ENCODE measurements at regions not wholly inside any gene's neighbourhood (a gene's known extent, or its start where the extent isn't known, plus 50 kb on each side); places are given as distances from the start of the nearest gene placed in this dataset.

DNA sequence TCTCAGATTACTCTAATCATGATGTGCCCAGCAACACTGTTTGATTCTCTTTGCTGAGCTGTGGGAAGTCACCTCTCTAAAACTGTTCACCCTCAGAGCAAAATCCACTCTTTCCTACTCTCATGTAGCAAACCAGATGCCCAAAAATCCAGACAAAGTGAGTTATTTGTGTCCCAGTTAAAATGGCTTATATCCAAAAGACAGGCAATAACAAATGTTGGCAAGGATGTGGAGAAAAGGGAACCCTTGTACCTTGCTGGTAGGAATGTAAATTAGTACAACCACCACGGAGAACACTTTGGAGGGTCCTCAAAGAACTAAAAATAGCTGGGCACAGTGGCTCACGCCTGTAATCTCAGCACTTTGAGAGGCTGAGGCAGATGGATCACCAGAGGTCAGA, 384.0 kb downstream of the HHIPL2 start:
- no peak for DNase-seq

- DNase-seq, result no peak
Observed at GRCh38 chr1:222161676-222162075, 386.2 kb downstream of the HHIPL2 start.

GRCh38 chr1:222157612-222158011, 390.3 kb downstream of the HHIPL2 start:
- DNase-seq, result no peak

DNA sequence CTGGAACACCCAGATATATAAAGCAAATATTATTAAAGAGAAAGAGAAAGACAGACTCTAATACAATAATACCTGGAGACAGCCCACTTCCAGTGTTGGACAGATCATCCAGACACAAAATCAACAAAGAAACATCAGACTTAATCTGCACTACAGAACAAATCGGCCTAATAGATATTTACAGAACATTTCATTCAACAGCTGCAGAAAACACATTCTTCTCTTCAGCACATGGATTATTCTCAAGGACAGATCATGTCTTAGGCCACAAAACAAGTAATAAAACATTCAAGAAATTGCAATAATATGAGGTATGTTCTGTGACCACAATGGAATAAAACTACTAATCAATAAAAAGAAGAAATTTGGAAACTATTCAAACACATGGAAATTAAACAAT, 398.3 kb upstream of the DUSP10 start:
- no peak for DNase-seq

GRCh38 chr1:222138095-222138494, 396.2 kb upstream of the DUSP10 start:
- no peak for DNase-seq

DNA sequence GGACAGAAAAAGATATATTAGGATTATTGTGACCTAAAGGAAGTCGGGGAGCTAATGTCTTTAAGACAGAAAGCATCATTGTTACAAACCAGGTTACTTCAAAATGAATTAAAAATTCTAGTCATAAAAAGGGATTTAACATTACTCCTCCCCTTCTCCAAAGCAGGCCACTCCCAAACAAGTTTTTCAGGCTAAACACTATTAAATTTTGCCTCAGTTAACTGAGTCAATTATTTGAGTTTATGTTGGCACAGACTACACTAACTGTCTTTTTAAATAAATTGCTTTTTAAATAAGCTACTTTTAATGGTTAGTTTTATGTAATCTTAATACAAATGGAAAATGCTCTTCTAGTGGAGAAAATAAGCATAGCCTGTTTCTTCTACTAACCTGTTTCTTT, 395.0 kb upstream of the DUSP10 start:
- DNase-seq, result no peak

DNA sequence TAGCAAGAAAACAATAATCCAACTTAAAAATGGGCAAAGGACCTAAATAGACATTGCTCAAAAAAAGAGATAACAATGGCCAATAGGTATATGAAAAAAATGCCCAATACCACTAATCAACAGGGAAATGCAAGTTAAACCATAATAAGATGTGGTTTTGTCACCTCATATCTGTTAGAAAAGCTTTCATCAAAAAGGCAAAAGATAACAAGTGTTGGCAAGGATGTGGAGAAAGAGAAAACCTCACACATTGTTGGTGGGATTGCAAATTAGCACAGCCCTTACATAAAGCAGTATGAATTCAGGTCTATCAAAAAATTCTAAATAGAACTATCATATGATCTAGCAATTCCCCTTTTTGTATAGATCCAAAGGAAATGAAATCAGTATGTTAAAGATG, 387.2 kb upstream of the DUSP10 start:
- no peak for DNase-seq

DNA sequence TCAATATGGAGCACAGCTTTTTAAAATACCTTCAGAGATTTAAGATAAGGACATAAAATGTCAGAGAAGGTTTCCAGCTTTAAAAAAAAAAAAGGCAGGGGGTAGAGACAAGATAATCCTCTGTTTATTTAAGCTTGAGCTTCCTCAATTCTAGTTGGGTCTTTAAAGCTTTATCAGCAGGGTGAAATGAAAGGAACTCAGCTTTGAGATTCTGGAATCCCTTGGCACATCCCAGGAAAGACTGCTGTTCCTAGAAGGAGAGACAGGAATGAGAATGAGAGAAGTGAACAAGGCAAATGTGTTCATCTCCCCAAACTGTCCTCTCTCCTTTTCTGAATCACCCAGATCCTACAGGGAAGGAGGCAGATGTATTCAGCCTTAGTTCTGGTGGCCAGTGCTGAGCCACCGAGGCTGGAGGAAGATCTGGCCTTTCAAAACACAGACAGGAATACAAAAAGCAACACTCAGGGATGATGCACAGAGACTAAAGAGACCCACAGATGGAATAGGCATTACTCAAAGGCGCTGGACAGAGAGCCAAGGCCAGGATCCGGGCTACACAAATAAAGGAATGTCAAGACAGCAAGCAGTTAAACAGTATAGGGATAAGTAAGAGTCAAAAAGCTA, 385.8 kb upstream of the DUSP10 start:
- no peak for DNase-seq

- no peak for DNase-seq
Observed at GRCh38 chr1:222127096-222127495, 385.2 kb upstream of the DUSP10 start.

DNA sequence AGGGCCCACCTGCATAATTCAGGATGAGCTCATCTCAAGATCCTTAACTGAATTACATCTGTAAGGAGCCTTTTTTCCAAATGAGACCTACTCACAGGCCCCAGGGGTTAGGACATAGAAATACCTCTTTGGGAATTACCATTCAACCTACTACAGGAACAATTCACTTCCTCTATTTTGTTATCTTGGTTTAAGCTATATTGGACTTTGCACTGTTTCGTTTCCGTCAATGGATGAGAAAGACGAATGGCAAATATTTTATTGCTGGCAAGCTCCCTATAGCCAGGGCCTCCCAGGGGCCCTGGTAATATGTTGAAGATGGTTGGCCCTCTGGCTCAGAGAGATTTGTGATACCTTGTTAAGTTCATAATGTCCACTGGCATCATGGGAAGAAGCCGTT, 384.2 kb upstream of the DUSP10 start:
- no peak for DNase-seq

- no peak for DNase-seq
Observed at GRCh38 chr1:222124602-222125001, 382.7 kb upstream of the DUSP10 start.

GRCh38 chr1:222123111-222123510, 381.2 kb upstream of the DUSP10 start:
- DNase-seq, result no peak

DNA sequence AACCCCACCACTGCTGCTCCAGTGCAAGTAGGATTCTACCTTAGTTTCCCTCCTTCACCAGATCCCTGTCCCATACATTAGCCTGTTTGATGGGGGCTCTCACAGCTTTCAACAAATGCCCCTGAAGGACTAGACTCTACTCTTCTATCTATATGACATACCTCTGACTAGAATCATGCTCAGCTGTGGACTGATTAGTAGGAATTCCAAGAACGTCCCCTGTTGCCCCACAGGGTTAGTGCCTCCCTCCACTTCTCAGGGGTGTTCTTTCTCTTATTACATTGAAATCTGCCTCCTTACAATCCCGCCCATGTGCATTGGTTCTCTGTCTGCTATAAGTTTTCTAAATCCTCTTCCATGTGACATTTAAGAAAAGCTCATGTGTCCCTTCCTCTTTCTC, 375.9 kb upstream of the DUSP10 start:
- no peak for DNase-seq

- DNase-seq, result no peak
Observed at GRCh38 chr1:222114536-222115156, 372.8 kb upstream of the DUSP10 start.

DNA sequence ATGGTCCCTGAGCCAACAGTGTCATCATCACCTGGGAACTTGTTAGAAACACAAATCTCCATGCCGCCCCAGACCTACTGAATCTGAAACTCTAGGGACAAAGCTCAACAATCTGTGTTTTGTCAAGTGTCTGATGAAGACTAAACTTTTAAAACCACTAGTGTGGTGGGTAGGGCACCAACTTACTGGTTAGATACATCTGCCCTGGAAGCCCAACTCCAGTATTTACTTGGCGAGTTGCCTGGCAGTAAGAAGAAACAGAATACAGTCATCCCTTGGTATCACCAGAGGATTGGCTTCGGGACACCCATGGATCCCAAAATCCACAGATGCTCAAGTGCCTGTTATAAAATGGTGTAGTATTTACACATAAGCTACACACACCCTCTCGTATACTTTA, 367.9 kb upstream of the DUSP10 start:
- no peak for DNase-seq

- no peak for DNase-seq
Observed at GRCh38 chr1:222107975-222108374, 366.1 kb upstream of the DUSP10 start.

DNA sequence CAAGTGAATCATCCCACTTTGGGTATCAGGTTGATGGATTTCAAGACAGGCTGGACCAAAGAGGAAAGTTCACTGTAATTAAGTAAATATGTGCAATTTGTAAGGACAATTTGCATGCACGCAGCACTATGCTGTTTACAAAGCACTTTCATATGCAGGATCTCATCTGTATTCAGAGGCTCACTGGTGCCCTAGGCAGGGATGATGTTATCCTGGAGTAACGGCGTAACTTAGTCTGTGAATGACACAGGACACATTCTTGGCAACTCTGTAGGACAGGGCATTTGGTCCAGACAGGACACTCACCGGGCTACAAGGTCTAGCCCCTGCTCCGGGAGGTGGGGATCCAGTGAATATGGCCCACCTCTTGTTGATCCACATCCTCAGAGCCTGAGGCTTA, 365.4 kb upstream of the DUSP10 start:
- DNase-seq, result no peak

- no peak for DNase-seq
Observed at GRCh38 chr1:222106377-222106776, 364.5 kb upstream of the DUSP10 start.

DNA sequence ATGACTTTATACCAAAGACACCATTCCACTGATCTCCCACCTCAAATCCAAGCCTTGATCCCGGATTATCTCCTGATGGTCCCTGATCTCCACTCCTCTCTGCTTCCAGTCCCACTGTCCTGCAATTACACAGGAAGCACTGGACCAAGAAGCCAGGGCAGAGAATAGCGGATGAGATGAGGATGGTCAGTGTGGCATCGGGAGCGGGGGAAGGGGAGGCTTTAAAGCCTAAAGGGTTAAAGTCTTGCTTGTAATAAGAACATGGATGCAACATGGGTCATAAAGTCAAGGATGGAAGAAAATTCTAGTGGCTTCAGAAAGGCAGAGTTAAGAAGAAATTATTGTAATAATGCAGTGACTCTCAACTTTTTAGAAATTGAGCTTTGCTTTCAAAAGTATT, 364.0 kb upstream of the DUSP10 start:
- no peak for DNase-seq

DNA sequence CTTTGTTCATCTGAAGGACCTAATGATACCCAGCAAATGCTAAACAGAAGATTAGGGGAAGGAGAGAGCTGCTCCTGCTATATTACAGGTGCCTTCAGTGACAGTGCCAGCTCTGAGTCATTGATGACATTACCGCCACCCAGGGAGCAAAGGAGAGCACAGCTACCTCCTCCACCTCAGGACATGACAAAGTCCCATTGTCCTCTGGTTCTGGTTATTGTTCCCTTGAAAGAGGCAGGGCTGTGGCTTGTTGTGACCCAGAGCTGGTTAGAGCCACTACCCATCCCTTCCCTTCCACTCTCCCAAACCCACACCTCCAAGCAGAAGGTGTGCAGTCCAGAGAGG, 363.5 kb upstream of the DUSP10 start:
- no peak for DNase-seq

DNA sequence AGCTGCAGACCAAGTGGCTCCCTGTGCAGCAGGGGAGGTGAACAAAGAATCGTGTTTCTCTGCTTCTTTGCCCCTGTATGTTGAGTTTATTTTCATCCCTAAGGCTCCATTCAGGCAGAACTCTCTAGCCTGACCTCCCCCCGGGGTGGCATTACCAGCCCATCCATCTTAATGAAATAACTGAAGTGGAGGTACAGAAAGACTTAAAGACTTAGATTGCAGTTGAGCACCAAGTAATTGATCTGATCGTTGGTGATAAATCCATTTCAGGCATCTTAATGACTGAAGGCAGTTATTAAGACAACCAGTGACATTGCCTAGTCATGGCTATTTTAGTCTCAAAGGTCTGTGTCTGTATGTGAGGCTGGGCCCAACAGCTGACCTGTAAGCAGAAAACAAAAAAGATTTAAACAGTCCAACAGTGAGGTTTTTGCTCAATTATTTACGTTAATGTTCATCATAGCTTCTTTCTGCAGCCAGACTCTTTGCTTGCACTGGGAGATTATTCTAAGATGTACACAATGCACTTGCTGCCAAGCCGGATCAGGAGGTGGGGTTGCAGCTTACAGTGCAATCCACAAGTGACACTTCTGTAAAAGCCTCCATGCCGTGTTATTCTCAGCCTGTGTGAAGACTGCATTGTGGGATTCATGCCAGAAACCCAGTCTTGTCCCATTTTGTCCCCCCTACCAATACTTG, 363.0 kb upstream of the DUSP10 start:
- DNase-seq, result no peak

DNA sequence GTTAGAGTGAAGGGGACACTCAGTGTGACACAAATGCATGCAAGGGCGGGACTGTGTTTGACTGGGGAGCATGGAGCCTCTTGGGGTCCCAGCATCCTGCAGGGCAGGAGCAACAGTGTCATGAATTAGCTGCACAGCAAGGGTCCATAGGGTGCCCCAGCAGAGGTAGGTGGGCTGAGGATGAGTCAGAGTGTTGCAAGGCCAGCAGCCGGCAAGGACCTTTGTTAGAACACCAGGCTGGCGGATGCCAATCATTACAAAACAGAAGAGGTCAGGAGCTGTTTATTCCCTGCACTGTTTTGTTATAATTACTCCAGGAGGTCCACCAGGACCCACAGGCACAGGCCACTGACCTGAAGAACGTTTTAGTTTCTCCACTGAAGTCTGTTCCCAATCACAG, 362.2 kb upstream of the DUSP10 start:
- no peak for DNase-seq

GRCh38 chr1:222099746-222100145, 357.9 kb upstream of the DUSP10 start:
- DNase-seq, result no peak

- no peak for DNase-seq
Observed at GRCh38 chr1:222098404-222098803, 356.5 kb upstream of the DUSP10 start.

DNA sequence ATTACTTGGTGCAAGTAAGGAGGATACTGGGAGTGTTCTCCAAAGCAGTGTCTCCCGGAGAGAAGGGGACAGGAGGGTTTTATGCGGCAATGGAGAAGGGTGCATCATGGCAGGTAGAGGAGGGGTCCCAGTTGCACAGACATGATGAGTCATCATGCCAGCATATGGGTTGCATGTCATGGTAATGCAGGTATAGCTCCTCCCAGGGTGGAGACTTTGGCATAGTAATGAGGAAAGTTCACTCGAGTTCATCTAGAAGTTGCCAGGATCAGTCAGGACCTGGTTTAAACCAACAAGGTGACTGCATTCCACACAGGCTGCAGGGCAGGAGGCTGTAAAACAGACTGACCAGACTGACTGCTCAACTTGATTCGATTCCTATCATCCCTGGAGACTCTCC, 355.7 kb upstream of the DUSP10 start:
- no peak for DNase-seq
